GM12878 (cell line): ENCODE measurements at regions not wholly inside any gene's neighbourhood (a gene's known extent, or its start where the extent isn't known, plus 50 kb on each side); places are given as distances from the start of the nearest gene placed in this dataset.

Source experiments
- CTCF ChIP-seq, 3 experiments: IDR thresholded peaks in 2 of 3; conservative IDR thresholded peaks in 1 of 3; 2 replicates each; pipeline ENCODE4 v1.5.1; 2011; ENCODE audit warnings: low read depth in 3 of 3, low read length in 3 of 3, mild to moderate bottlenecking in 3 of 3, control low read depth in 2 of 3, moderate library complexity in 2 of 3, inconsistent platforms in 1 of 3, mixed read lengths in 1 of 3; ENCODE audit not compliant: control insufficient read depth in 2 of 3, insufficient read depth in 1 of 3; ENCODE audit errors: extremely low read depth in 1 of 3
- EZH2 ChIP-seq: IDR thresholded peaks from 2 replicates; pipeline ENCODE4 v1.6.1; 2012; ENCODE audit warnings: low read depth, mild to moderate bottlenecking, control low read depth, inconsistent platforms, low read length, borderline replicate concordance; ENCODE audit not compliant: control insufficient read depth
- HCFC1 ChIP-seq: fragments of 150-350 bp; IDR thresholded peaks from 2 replicates; pipeline ENCODE4 v1.6.1; 2014; ENCODE audit warnings: low read length
- JUNB ChIP-seq: IDR thresholded peaks from 2 replicates; pipeline ENCODE4 v1.6.1; 2016; ENCODE audit warnings: antibody characterized with exemption, mild to moderate bottlenecking
- MYC ChIP-seq: IDR thresholded peaks from 2 replicates; pipeline ENCODE4 v1.6.1; 2011; ENCODE audit warnings: mild to moderate bottlenecking, low read length, moderate library complexity, inconsistent platforms; ENCODE audit not compliant: insufficient read depth, insufficient replicate concordance, insufficient read length, severe bottlenecking
- NFIC ChIP-seq: IDR thresholded peaks from 2 replicates; pipeline ENCODE4 v1.6.1; 2012; ENCODE audit warnings: low read depth, mild to moderate bottlenecking, inconsistent platforms, low read length, moderate library complexity
- NR2C1 ChIP-seq: fragments of 450-650 bp; IDR thresholded peaks from 2 replicates; pipeline ENCODE4 v1.6.1; 2017; ENCODE audit warnings: antibody characterized with exemption, mild to moderate bottlenecking, moderate library complexity
- NR2F1 ChIP-seq: fragments of 450-650 bp; conservative IDR thresholded peaks from 2 replicates; pipeline ENCODE4 v1.6.1; 2017; ENCODE audit warnings: mild to moderate bottlenecking
- POLR2A ChIP-seq: IDR thresholded peaks from 2 replicates; pipeline ENCODE4 v1.6.1; 2011; ENCODE audit warnings: low read depth, mild to moderate bottlenecking, low read length
- POLR2AphosphoS5 ChIP-seq: IDR thresholded peaks from 2 replicates; pipeline ENCODE4 v1.6.1; 2011; ENCODE audit warnings: mild to moderate bottlenecking, low read length, inconsistent platforms
- SRF ChIP-seq, 2 experiments: IDR thresholded peaks; 2 replicates each; pipeline ENCODE4 v1.6.1; 2011; ENCODE audit warnings: low read depth in 2 of 2, low read length in 2 of 2, mild to moderate bottlenecking in 1 of 2, moderate library complexity in 1 of 2
- YY1 ChIP-seq: IDR thresholded peaks from 2 replicates; pipeline ENCODE4 v1.6.1; 2011; ENCODE audit warnings: low read depth, mild to moderate bottlenecking, low read length
- ZSCAN29 ChIP-seq: fragments of 450-650 bp; IDR thresholded peaks from 2 replicates; pipeline ENCODE4 v1.6.1; 2017; ENCODE audit warnings: mild to moderate bottlenecking, moderate library complexity

- TF ChIP-seq NFIC: no peak
- no peak for TF ChIP-seq MYC
- TF ChIP-seq CTCF (IDR thresholded peaks at IDR 0.05 in 2 of 3, conservative IDR thresholded peaks at IDR 0.05 in 1 of 3; ENCODE audit: control insufficient read depth in 2 of 3, extremely low read depth in 1 of 3, insufficient read depth in 1 of 3, low read depth in 3 of 3, low read length in 3 of 3): no peak
- TF ChIP-seq SRF (IDR thresholded peaks at IDR 0.05; ENCODE audit: low read depth in 2 of 2, low read length in 2 of 2): no peak
- TF ChIP-seq HCFC1: no peak
- no peak for TF ChIP-seq NR2C1
- TF ChIP-seq POLR2AphosphoS5: no peak
- no peak for TF ChIP-seq ZSCAN29
- no peak for TF ChIP-seq POLR2A
- TF ChIP-seq YY1: no peak
- no peak for TF ChIP-seq EZH2
- TF ChIP-seq JUNB: no peak
- no peak for TF ChIP-seq NR2F1
Measured at GRCh38 chr13:93118081-93118615, 108.5 kb upstream of the GPC6 start.
